ENCODE measurements at regions not wholly inside any gene's neighbourhood (a gene's known extent, or its start where the extent isn't known, plus 50 kb on each side); places are given as distances from the start of the nearest gene placed in this dataset.

DNA sequence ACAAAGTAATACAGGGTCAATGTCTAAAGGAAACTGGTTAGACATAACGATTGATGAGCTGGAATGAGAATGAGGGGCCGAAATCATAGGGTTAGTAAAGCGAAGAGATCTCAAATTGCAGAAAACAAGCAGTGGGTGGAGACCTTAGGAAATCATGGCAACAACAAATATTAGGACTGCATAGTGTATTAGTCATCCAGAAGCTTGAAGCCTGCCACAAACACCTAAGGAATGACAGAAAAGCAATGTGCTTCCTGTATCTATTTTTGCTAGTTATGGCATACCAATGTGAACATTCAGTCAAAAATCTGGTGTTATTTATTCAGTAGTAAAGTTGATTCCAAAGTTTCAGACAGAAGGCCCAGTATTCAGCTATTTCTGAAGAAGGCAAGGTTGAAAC, 410.9 kb upstream of the CT83 start:
- Mint-ChIP-seq H3K4me1 (no peaks in the 10 kb centered on the region), H3K36me3 (ENCODE audit: low read depth) (no peaks in the 10 kb centered on the region), H3K4me3 (no peak overlapping the region), H3K27ac (ENCODE audit: unreplicated experiment) (no peak overlapping the region), H3K27me3 (ENCODE audit: low read depth) (no peaks in the 10 kb centered on the region), H3K9me3 (no peaks in the 10 kb centered on the region)
- DNase-seq (ENCODE audit: low read depth, low spot score), result no peak
- TF ChIP-seq, protein P1, sequence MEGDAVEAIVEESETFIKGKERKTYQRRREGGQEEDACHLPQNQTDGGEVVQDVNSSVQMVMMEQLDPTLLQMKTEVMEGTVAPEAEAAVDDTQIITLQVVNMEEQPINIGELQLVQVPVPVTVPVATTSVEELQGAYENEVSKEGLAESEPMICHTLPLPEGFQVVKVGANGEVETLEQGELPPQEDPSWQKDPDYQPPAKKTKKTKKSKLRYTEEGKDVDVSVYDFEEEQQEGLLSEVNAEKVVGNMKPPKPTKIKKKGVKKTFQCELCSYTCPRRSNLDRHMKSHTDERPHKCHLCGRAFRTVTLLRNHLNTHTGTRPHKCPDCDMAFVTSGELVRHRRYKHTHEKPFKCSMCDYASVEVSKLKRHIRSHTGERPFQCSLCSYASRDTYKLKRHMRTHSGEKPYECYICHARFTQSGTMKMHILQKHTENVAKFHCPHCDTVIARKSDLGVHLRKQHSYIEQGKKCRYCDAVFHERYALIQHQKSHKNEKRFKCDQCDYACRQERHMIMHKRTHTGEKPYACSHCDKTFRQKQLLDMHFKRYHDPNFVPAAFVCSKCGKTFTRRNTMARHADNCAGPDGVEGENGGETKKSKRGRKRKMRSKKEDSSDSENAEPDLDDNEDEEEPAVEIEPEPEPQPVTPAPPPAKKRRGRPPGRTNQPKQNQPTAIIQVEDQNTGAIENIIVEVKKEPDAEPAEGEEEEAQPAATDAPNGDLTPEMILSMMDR (conservative IDR thresholded peaks at IDR 0.05), result no peak

- TF ChIP-seq, protein P1 (conservative IDR thresholded peaks at IDR 0.05), result no peak
These were observed 410.2 kb upstream of the CT83 start for GRCh38 chrX:116872931-116873330.

DNA sequence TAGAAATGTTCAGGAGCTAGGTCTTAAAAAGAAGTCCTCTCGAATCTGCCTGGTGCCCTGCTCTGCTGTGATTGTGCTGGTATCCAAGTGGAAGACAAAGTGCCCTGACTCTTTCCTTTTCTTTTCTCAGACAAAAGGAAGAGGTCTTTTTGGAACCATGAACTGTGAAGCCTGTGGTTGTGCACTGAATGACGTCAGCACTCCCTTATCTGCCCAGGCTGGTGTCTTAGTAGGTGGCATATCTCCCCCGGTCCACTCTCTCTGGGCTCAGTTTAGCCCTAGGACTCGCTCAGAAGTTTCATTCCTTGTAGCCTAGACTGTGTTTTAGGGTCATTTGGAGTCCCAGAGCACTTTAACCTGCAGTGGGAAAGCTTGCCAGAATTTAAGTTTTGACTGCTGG, 400.3 kb upstream of the CT83 start:
- Mint-ChIP-seq H3K4me1 (no peaks in the 10 kb centered on the region), H3K36me3 (ENCODE audit: low read depth) (no peaks in the 10 kb centered on the region), H3K4me3 (no peak overlapping the region), H3K27me3 (ENCODE audit: low read depth) (no peaks in the 10 kb centered on the region), H3K9me3 (peaks cover 4% of the 10 kb centered on the region), H3K27ac (ENCODE audit: unreplicated experiment) (no peak overlapping the region)
- TF ChIP-seq, protein P1 (conservative IDR thresholded peaks at IDR 0.05), result no peak
- no peak for DNase-seq (ENCODE audit: low read depth, low spot score)

More at GRCh38 chrX:116872931-116873330, 410.2 kb upstream of the CT83 start:
- no peaks in the 10 kb centered on the region for H3K4me1 Mint-ChIP-seq
- no peaks in the 10 kb centered on the region for H3K27me3 Mint-ChIP-seq (ENCODE audit: low read depth)
- H3K9me3 Mint-ChIP-seq, result no peaks in the 10 kb centered on the region
- no peak overlapping the region for H3K27ac Mint-ChIP-seq (ENCODE audit: unreplicated experiment)
- no peak overlapping the region for H3K4me3 Mint-ChIP-seq
- H3K36me3 Mint-ChIP-seq (ENCODE audit: low read depth), result no peaks in the 10 kb centered on the region
- DNase-seq (ENCODE audit: low read depth, low spot score), result no peak

DNA sequence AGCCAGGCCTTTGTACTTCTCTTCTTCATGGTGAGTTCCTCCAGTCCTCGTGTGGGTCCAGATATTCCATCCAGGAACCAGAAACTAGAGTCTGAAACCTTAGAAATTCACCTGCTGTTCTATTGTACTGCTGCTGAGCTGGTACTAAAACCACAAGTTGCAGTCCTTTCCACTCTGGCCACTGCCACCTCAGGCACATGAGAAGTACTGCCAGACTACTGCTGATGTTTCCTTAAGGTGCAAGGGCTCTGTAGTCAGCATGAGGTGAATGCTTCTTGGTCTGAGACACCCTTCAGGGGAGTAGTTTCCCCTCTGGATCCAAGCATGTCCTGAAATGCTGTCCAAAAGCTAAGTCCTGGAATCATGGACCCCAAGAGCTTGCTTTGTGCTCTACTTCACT, 399.6 kb upstream of the CT83 start:
- TF ChIP-seq, protein P1 (conservative IDR thresholded peaks at IDR 0.05), result no peak
- Mint-ChIP-seq H3K27me3 (ENCODE audit: low read depth) (no peaks in the 10 kb centered on the region), H3K4me1 (no peaks in the 10 kb centered on the region), H3K36me3 (ENCODE audit: low read depth) (no peaks in the 10 kb centered on the region), H3K27ac (ENCODE audit: unreplicated experiment) (no peak overlapping the region), H3K9me3 (peaks cover 4% of the 10 kb centered on the region), H3K4me3 (no peak overlapping the region)
- DNase-seq (ENCODE audit: low read depth, low spot score), result no peak

- DNase-seq (ENCODE audit: low read depth, low spot score), result no peak
- Mint-ChIP-seq H3K9me3 (no peaks in the 10 kb centered on the region), H3K4me3 (no peak overlapping the region), H3K4me1 (no peaks in the 10 kb centered on the region), H3K36me3 (ENCODE audit: low read depth) (no peaks in the 10 kb centered on the region), H3K27me3 (ENCODE audit: low read depth) (no peaks in the 10 kb centered on the region), H3K27ac (ENCODE audit: unreplicated experiment) (no peak overlapping the region)
- TF ChIP-seq, protein P1 (conservative IDR thresholded peaks at IDR 0.05), result no peak
These were observed 378.5 kb upstream of the CT83 start for GRCh38 chrX:116841290-116841689.

- H3K27me3 Mint-ChIP-seq (ENCODE audit: low read depth), result no peaks in the 10 kb centered on the region
- H3K9me3 Mint-ChIP-seq, result peaks cover 3% of the 10 kb centered on the region
- no peak for DNase-seq (ENCODE audit: low read depth, low spot score)
- H3K4me1 Mint-ChIP-seq, result no peaks in the 10 kb centered on the region
- no peaks in the 10 kb centered on the region for H3K36me3 Mint-ChIP-seq (ENCODE audit: low read depth)
- TF ChIP-seq, protein P1 (conservative IDR thresholded peaks at IDR 0.05), result no peak
- no peak overlapping the region for H3K4me3 Mint-ChIP-seq
- H3K27ac Mint-ChIP-seq (ENCODE audit: unreplicated experiment), result no peak overlapping the region
These were observed 364.3 kb upstream of the CT83 start for GRCh38 chrX:116827063-116827462.

Data from neural crest cell (in vitro differentiated cells).